Coronary artery (tissue), 2 donors: ENCODE measurements at regions not wholly inside any gene's neighbourhood (a gene's known extent, or its start where the extent isn't known, plus 50 kb on each side); places are given as distances from the start of the nearest gene placed in this dataset.

Source experiments
- DNase-seq: peaks from one replicate; pipeline ENCODE4 v3.0.0-alpha.2; 2017; ENCODE audit warnings: low spot score
- H3K27ac ChIP-seq, 2 donors: fragments of 200-600 bp; sonication (generic); one replicate each; pipeline ENCODE4 v1.5.1; 2016 to 2019
- H3K4me3 ChIP-seq: fragments of 200-600 bp; sonication (generic); 2 replicates; pipeline ENCODE4 v1.5.1; 2016; ENCODE audit warnings: mild to moderate bottlenecking, moderate library complexity
- TF ChIP-seq, protein P1 (sequence below): fragments of 200-600 bp; sonication (generic); IDR thresholded peaks from one replicate; pipeline ENCODE4 v1.5.1; 2019; ENCODE audit warnings: antibody characterized with exemption

DNA sequence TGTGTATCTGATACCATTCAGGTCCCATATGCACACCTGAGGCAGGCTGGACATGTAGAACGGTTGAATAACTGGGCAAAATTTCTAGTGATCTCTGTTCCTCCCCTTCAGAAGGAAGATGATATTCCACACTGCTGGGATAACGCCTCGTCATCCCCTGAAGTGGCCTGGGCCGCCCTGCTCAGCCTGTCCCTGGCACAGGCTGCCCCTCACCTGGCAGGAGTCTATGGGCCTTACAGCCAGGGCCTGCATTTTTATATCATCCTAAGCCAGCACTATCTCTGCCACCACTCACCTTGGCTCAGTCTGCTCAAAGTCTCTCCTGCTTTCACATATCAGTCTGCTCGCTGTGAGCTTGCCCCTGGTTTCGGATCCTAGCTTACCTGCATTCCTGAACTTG is 209.2 kb downstream of the CSNK2A3 start:
- TF ChIP-seq, protein P1, sequence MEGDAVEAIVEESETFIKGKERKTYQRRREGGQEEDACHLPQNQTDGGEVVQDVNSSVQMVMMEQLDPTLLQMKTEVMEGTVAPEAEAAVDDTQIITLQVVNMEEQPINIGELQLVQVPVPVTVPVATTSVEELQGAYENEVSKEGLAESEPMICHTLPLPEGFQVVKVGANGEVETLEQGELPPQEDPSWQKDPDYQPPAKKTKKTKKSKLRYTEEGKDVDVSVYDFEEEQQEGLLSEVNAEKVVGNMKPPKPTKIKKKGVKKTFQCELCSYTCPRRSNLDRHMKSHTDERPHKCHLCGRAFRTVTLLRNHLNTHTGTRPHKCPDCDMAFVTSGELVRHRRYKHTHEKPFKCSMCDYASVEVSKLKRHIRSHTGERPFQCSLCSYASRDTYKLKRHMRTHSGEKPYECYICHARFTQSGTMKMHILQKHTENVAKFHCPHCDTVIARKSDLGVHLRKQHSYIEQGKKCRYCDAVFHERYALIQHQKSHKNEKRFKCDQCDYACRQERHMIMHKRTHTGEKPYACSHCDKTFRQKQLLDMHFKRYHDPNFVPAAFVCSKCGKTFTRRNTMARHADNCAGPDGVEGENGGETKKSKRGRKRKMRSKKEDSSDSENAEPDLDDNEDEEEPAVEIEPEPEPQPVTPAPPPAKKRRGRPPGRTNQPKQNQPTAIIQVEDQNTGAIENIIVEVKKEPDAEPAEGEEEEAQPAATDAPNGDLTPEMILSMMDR: no peak
- no peak for DNase-seq
- Histone ChIP-seq H3K27ac (peak overlapping the region in 1 of 2 donors; percentile 76), H3K4me3 (no peak overlapping the region)

- H3K4me3 ChIP-seq: no peak overlapping the region
- TF ChIP-seq, protein P1: no peak
- DNase-seq: no peak
- H3K27ac ChIP-seq: peak overlapping the region; percentile 49 to 87
These were observed 210.6 kb downstream of the CSNK2A3 start for GRCh38 chr11:11142430-11142829.

DNA sequence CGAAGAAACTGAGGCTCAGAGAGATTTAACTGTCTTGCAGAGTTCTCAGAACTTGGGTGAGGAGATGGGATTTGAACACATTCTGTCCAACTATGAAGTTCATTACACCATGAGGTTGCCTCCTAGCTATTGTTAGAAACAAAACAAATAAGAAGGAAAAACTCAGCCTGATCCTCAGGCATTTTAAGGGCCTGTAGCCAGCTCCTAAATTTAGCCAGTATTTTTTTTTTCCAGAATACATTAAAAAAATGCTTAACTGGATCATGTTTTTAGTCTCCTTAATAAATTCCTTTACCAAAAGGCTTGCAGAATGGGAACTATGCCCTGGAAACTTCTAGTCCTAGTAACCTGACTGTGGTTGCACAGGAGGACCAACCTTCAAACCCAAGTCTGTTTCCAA is 212.0 kb downstream of the CSNK2A3 start:
- no peak for DNase-seq
- TF ChIP-seq, protein P1: no peak
- peak overlapping the region; percentile 49 to 87 for H3K27ac ChIP-seq
- no peak overlapping the region for H3K4me3 ChIP-seq

GRCh38 chr11:11140510-11140909 is 212.5 kb downstream of the CSNK2A3 start:
- Histone ChIP-seq H3K4me3 (no peak overlapping the region), H3K27ac (peak overlapping the region; percentile 49 to 62)
- DNase-seq: no peak
- TF ChIP-seq, protein P1: no peak

DNA sequence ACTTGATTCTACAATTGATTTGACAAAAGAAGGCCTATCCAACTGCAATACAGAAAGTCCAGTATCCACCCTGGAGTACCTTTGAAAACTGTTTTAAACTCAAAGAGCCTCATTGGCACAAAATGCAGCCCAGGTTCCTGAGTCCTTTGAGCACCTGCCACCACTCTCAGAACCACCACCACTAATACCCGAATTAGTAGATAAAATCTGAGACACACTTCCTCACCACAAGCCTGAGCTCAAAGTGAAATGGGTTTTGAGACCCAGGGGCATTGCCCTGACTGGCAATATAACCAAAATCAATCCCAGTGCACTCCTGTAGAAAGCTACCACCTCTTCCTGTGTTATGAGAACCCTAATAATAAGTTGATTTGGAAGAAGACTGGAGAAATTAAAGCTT is 215.7 kb downstream of the CSNK2A3 start:
- Histone ChIP-seq H3K27ac (no peak overlapping the region), H3K4me3 (no peak overlapping the region)
- TF ChIP-seq, protein P1: no peak
- no peak for DNase-seq

DNA sequence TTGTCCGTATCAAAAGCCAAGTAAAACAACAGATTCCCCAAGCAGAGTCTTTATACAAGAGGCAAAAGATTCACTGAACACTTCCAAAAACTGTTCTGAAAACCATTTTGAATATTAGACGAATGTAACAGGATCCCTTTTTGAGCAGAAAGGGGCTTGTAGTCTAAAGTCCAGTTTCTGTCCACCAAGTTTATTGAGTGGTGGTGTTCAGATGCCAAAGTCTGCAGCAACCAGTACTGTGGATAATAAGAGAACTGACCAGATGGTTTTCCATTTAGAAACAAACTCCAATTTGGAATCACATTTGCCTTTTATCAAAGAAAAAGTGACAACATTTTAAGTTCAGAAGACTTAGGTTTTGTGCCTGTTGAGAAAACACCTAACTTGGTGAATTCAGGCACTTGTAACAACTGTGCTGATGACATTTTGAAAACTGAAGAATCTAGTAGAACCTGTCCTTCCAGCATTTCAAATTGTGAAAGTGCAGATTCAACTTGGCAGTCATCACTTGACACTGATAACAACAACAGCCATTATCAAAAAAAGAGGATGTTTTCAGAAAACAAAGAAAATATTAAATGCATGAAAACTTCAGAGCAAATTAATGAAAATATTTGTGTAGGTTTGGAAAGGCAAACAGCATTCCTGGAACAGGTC is 217.1 kb downstream of the CSNK2A3 start:
- DNase-seq: no peak
- TF ChIP-seq, protein P1: no peak
- H3K27ac ChIP-seq: no peak overlapping the region
- H3K4me3 ChIP-seq: no peak overlapping the region

DNA sequence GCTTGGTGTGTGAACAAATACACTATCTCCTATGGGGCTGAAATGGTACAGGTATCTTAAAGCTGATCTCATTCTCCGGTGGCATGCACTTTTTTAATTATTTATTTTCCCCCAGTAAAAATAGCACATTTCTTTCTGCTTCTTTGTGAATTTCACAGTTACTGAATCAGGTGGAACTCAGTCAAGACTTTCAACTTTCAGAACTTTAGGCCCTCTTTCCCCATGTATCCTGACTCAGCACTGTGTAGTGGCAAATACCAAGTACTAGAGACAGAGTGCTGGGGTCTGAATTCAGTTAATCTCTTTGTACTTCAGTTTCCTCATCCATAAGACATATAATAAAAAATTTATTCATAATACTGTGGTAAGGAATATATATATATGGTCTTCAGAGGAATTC is 223.9 kb downstream of the CSNK2A3 start:
- DNase-seq: no peak
- TF ChIP-seq, protein P1: no peak
- no peak overlapping the region for H3K27ac ChIP-seq
- no peak overlapping the region for H3K4me3 ChIP-seq
